Inferior parietal cortex (tissue), 1 donor: ENCODE measurements at regions not wholly inside any gene's neighbourhood (a gene's known extent, or its start where the extent isn't known, plus 50 kb on each side); places are given as distances from the start of the nearest gene placed in this dataset.

Experiments used
- DNase-seq: peaks from one replicate; pipeline ENCODE4 v3.0.0-alpha.2; 2016; ENCODE audit errors: extremely low spot score

DNA sequence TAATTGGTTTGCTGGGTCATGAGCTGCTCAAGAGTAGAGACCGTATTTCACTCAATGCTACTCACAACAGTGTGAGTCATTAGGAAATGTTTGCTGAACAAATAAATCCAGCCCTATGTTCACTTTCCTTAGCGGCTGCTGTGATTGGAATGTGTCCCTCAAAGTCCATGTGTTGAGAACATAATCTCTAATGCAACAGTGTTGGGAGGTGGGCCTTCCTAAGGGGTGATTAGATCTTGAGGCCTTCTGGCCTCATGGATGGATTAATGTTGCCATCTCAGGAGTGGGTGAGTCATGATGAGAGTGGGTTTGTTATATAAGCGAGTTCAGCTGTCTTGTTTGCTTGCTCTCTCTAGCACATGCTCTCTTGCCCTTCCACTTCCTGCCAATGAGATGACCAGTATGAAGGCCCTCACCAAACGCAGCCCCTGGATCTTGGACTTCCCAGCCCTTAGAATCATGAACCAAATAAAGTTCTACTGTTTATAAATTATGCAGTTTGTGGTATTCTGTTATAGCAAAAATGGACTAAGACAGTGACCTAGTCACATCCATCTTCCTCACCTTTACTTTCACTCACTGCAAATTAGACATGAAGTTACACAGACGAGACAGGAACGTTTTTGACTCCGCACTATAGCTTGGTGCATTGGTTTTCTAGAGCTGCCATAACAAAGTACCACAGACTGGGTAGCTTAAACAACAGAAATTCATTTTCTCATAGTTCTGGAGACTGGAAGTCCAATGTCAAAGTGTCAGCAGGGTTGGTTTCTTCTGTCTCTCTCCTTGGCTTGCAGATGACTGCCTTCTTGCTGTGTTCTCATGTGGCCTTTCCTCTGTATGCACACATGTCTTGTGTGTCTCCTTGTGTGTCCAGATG, 50.9 kb upstream of the FAM169A start:
- no peak for DNase-seq
